ENCODE measurements at regions not wholly inside any gene's neighbourhood (a gene's known extent, or its start where the extent isn't known, plus 50 kb on each side); places are given as distances from the start of the nearest gene placed in this dataset.

GRCh38 chr15:26477044-26477443 is 295.8 kb downstream of the GABRB3 start:
- DNase-seq, result no peak

GRCh38 chr15:26475554-26475953 is 297.3 kb downstream of the GABRB3 start:
- no peak for DNase-seq

GRCh38 chr15:26472661-26473060 is 300.2 kb downstream of the GABRB3 start:
- DNase-seq, result no peak

- DNase-seq, result no peak
These were observed 310.8 kb downstream of the GABRB3 start for GRCh38 chr15:26461847-26462608.

- no peak for DNase-seq
These were observed 312.7 kb downstream of the GABRB3 start for GRCh38 chr15:26460165-26460564.

- no peak for DNase-seq
These were observed 317.0 kb downstream of the GABRB3 start for GRCh38 chr15:26455828-26456227.

GRCh38 chr15:26453914-26454313 is 319.0 kb downstream of the GABRB3 start:
- no peak for DNase-seq

GRCh38 chr15:26451995-26452394 is 320.9 kb downstream of the GABRB3 start:
- DNase-seq, result no peak

- DNase-seq, result no peak
These were observed 323.6 kb downstream of the GABRB3 start for GRCh38 chr15:26449291-26449690.

GRCh38 chr15:26443321-26443720 is 329.5 kb downstream of the GABRB3 start:
- DNase-seq, result no peak

- no peak for DNase-seq
These were observed 330.2 kb downstream of the GABRB3 start for GRCh38 chr15:26442680-26443079.

- DNase-seq, result no peak
These were observed 333.2 kb downstream of the GABRB3 start for GRCh38 chr15:26439681-26440080.

- DNase-seq, result no peak
These were observed 334.1 kb downstream of the GABRB3 start for GRCh38 chr15:26438718-26439117.

- DNase-seq, result no peak
These were observed 334.6 kb downstream of the GABRB3 start for GRCh38 chr15:26438316-26438715.

- DNase-seq, result no peak
These were observed 339.0 kb downstream of the GABRB3 start for GRCh38 chr15:26433818-26434217.

GRCh38 chr15:26433060-26433459 is 339.8 kb downstream of the GABRB3 start:
- DNase-seq, result no peak

GRCh38 chr15:26421065-26421464 is 351.8 kb downstream of the GABRB3 start:
- no peak for DNase-seq

GRCh38 chr15:26395624-26396023 is 377.2 kb downstream of the GABRB3 start:
- DNase-seq, result no peak

- DNase-seq, result no peak
These were observed 378.1 kb downstream of the GABRB3 start for GRCh38 chr15:26394801-26395200.

GRCh38 chr15:26392956-26393355 is 379.9 kb downstream of the GABRB3 start:
- no peak for DNase-seq

GRCh38 chr15:26391567-26392194 is 381.2 kb downstream of the GABRB3 start:
- DNase-seq, result no peak

GRCh38 chr15:26382444-26383072 is 390.3 kb downstream of the GABRB3 start:
- no peak for DNase-seq

- DNase-seq, result no peak
These were observed 394.6 kb downstream of the GABRB3 start for GRCh38 chr15:26378304-26378703.

- DNase-seq, result no peak
These were observed 396.6 kb downstream of the GABRB3 start for GRCh38 chr15:26376243-26376642.
